Panc1 (cell line): ENCODE measurements at regions not wholly inside any gene's neighbourhood (a gene's known extent, or its start where the extent isn't known, plus 50 kb on each side); places are given as distances from the start of the nearest gene placed in this dataset.

ENCODE experiments used
- ATAC-seq: fragments of 200-7000 bp; cut with Tn5 transposase; 2 replicates; pipeline ENCODE4 v1.9.1; 2020; ENCODE audit warnings: mild to moderate bottlenecking, moderate library complexity
- BruUV-seq: library from RNA; stranded (reverse); fragments of 400-500 nt; replicated peaks from 2 replicates; lab custom pipeline; 2021; lab: Mats Ljungman, UMichigan
- CTCF ChIA-PET: fragments of 300-600 bp; sonication (Branson Sonifier 250); formaldehyde crosslinking; loops from one replicate; lab custom pipeline; 2022; ENCODE audit warnings: antibody characterized with exemption; lab: Charles Lee
- POLR2A ChIA-PET: fragments of 300-600 bp; sonication (Branson Sonifier 250); formaldehyde crosslinking; loops from one replicate; lab custom pipeline; 2022; ENCODE audit warnings: antibody characterized with exemption; lab: Charles Lee
- DNase-seq: peaks from one replicate; pipeline ENCODE4 v3.0.0-alpha.2; 2010; ENCODE audit warnings: low read depth, low spot score
- H3K27ac ChIP-seq: 2 replicates; pipeline ENCODE4 v1.5.1; 2011; ENCODE audit warnings: mild to moderate bottlenecking, low read length, inconsistent platforms
- H3K27me3 ChIP-seq: fragments of 200-500 bp; sonication (Bioruptor generic); 2 replicates; pipeline ENCODE4 v1.6.0; 2014; ENCODE audit warnings: low read length, inconsistent platforms; ENCODE audit not compliant: control insufficient read depth, insufficient read depth
- H3K36me3 ChIP-seq: fragments of 200-500 bp; sonication (Bioruptor generic); 2 replicates; pipeline ENCODE4 v1.5.1; 2014; ENCODE audit warnings: inconsistent platforms, mild to moderate bottlenecking, low read length, moderate library complexity; ENCODE audit not compliant: control insufficient read depth, insufficient read depth
- H3K4me1 ChIP-seq: 2 replicates; pipeline ENCODE4 v1.5.1; 2011; ENCODE audit warnings: inconsistent platforms, mild to moderate bottlenecking, low read length, moderate library complexity; ENCODE audit not compliant: control insufficient read depth, insufficient read depth
- H3K4me3 ChIP-seq, 2 experiments: 2 replicates each; pipeline ENCODE4 v1.5.1; 2011 to 2012; ENCODE audit warnings: low read depth in 2 of 2, low read length in 2 of 2, mild to moderate bottlenecking in 2 of 2, inconsistent platforms in 1 of 2, moderate library complexity in 1 of 2
- H3K9me3 ChIP-seq: fragments of 200-500 bp; sonication (Bioruptor generic); 2 replicates; pipeline ENCODE4 v1.5.1; 2014; ENCODE audit warnings: low read depth, mild to moderate bottlenecking, inconsistent platforms, low read length, moderate library complexity; ENCODE audit not compliant: control insufficient read depth, insufficient read depth
- POLR2AphosphoS5 ChIP-seq: IDR thresholded peaks from 2 replicates; pipeline ENCODE4 v1.6.1; 2012; ENCODE audit warnings: mild to moderate bottlenecking, low read depth, low read length, moderate library complexity
- SIN3A ChIP-seq: IDR thresholded peaks from 2 replicates; pipeline ENCODE4 v1.6.1; 2012; ENCODE audit warnings: low read depth, mild to moderate bottlenecking, low read length, moderate library complexity, borderline replicate concordance; ENCODE audit not compliant: insufficient read depth
- TCF7L2 ChIP-seq: IDR thresholded peaks from 2 replicates; pipeline ENCODE4 v1.6.1; 2011; ENCODE audit warnings: mild to moderate bottlenecking, low read depth, low read length, inconsistent platforms
- in situ Hi-C: cut with HindIII; loops from 2 replicates; pipeline ENCODE4 v1.10.0; 2016; ENCODE audit warnings: low sequenced_read_pairs, low pct_unique_long_range_greater_than_20kb
- intact Hi-C: fragments of 100-400 bp; cut with micrococcal nuclease; formaldehyde crosslinking; loops from one replicate; pipeline ENCODE4 v1.10.0; 2022; ENCODE audit not compliant: unreplicated experiment
- TF ChIP-seq, protein P1 (sequence below): fragments of 450-650 bp; IDR thresholded peaks from 2 replicates; pipeline ENCODE4 v1.5.1; 2017; ENCODE audit warnings: mild to moderate bottlenecking
- TF ChIP-seq, protein P2 (sequence below), 2 experiments: IDR thresholded peaks; 2 replicates each; pipeline ENCODE4 v1.6.1; 2011 to 2012; ENCODE audit warnings: low read depth in 2 of 2, control low read depth in 1 of 2, low read length in 1 of 2, mild to moderate bottlenecking in 1 of 2, moderate library complexity in 1 of 2; ENCODE audit not compliant: insufficient read depth in 1 of 2

DNA sequence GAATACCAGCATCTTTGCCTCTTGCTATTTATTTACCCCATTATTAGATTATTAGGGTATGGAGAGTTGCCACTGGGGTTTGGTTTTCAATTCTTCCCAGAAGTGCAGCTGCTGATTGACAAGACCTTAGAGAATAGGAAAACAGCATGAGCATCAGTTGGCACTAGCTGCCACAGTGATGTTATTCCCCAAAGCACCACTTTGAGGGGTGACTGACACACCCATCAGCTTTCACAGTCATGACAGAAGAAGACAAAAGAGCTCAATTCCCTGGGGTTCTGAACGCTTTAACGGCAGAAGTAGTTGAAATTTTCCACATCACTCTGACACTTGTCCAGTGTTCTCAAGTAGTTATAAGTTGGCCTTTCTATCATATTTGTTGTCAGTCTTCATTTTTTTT lies 55.0 kb upstream of the NR3C2 start:
- TF ChIP-seq TCF7L2 (no peak), POLR2AphosphoS5 (no peak), SIN3A (no peak)
- TF ChIP-seq, protein P1, sequence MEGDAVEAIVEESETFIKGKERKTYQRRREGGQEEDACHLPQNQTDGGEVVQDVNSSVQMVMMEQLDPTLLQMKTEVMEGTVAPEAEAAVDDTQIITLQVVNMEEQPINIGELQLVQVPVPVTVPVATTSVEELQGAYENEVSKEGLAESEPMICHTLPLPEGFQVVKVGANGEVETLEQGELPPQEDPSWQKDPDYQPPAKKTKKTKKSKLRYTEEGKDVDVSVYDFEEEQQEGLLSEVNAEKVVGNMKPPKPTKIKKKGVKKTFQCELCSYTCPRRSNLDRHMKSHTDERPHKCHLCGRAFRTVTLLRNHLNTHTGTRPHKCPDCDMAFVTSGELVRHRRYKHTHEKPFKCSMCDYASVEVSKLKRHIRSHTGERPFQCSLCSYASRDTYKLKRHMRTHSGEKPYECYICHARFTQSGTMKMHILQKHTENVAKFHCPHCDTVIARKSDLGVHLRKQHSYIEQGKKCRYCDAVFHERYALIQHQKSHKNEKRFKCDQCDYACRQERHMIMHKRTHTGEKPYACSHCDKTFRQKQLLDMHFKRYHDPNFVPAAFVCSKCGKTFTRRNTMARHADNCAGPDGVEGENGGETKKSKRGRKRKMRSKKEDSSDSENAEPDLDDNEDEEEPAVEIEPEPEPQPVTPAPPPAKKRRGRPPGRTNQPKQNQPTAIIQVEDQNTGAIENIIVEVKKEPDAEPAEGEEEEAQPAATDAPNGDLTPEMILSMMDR, result no peak
- TF ChIP-seq, protein P2, sequence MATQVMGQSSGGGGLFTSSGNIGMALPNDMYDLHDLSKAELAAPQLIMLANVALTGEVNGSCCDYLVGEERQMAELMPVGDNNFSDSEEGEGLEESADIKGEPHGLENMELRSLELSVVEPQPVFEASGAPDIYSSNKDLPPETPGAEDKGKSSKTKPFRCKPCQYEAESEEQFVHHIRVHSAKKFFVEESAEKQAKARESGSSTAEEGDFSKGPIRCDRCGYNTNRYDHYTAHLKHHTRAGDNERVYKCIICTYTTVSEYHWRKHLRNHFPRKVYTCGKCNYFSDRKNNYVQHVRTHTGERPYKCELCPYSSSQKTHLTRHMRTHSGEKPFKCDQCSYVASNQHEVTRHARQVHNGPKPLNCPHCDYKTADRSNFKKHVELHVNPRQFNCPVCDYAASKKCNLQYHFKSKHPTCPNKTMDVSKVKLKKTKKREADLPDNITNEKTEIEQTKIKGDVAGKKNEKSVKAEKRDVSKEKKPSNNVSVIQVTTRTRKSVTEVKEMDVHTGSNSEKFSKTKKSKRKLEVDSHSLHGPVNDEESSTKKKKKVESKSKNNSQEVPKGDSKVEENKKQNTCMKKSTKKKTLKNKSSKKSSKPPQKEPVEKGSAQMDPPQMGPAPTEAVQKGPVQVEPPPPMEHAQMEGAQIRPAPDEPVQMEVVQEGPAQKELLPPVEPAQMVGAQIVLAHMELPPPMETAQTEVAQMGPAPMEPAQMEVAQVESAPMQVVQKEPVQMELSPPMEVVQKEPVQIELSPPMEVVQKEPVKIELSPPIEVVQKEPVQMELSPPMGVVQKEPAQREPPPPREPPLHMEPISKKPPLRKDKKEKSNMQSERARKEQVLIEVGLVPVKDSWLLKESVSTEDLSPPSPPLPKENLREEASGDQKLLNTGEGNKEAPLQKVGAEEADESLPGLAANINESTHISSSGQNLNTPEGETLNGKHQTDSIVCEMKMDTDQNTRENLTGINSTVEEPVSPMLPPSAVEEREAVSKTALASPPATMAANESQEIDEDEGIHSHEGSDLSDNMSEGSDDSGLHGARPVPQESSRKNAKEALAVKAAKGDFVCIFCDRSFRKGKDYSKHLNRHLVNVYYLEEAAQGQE (IDR thresholded peaks at IDR 0.05; ENCODE audit: insufficient read depth in 1 of 2, low read depth in 2 of 2, low read length in 1 of 2), result no peak
- Histone ChIP-seq H3K4me3 (no peak overlapping the region), H3K27ac (no peak overlapping the region), H3K4me1 (no peaks in the 10 kb centered on the region), H3K36me3 (no peaks in the 10 kb centered on the region), H3K27me3 (no peaks in the 10 kb centered on the region), H3K9me3 (no peaks in the 10 kb centered on the region)
- POLR2A ChIA-PET, result no interaction called here
- CTCF ChIA-PET, result no interaction called here
- ATAC-seq (no peak), DNase-seq (no peak)
- BruUV-seq, result no TSS peak
- intact Hi-C loops (no loop called here), in situ Hi-C loops (no loop called here)

DNA sequence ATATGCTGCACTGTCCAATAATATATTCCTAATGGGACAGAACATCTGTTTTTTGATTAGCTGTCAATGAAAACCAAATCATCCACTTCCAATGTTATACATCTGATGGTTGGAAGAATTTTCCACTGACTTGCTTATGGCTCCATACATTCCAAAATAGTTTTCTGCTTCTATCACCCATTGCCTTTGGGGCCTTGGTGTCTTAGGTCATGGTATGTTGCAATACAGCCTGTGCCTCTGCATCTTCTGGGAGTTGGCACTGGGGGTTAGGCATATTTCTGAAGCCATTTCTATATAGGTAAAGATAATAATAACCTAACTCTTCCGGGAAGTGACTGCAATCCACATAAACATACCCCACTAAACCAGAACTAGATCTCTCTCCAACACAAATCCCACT lies 53.2 kb upstream of the NR3C2 start:
- POLR2A ChIA-PET, result no interaction called here
- ATAC-seq (no peak), DNase-seq (no peak)
- intact Hi-C loops, result no loop called here
- Histone ChIP-seq H3K27ac (no peak overlapping the region), H3K4me1 (no peaks in the 10 kb centered on the region), H3K36me3 (no peaks in the 10 kb centered on the region), H3K4me3 (no peak overlapping the region), H3K9me3 (no peaks in the 10 kb centered on the region), H3K27me3 (no peaks in the 10 kb centered on the region)
- TF ChIP-seq, protein P1, result no peak
- no peak for TF ChIP-seq POLR2AphosphoS5
- TF ChIP-seq, protein P2 (IDR thresholded peaks at IDR 0.05; ENCODE audit: insufficient read depth in 1 of 2, low read depth in 2 of 2, low read length in 1 of 2), result no peak
- no peak for TF ChIP-seq TCF7L2
- no peak for TF ChIP-seq SIN3A
- CTCF ChIA-PET, result no interaction called here
- no TSS peak for BruUV-seq
- in situ Hi-C loops, result no loop called here
